IgD-negative memory B cell (primary cell): ENCODE measurements at regions not wholly inside any gene's neighbourhood (a gene's known extent, or its start where the extent isn't known, plus 50 kb on each side); places are given as distances from the start of the nearest gene placed in this dataset.

ENCODE experiments used
- H3K27ac Mint-ChIP-seq, 3 donors: one replicate each; pipeline ENCODE4 v1.8.0; 2020 to 2022; ENCODE audit warnings: mild to moderate bottlenecking in 3 of 3, mixed read lengths in 3 of 3, moderate library complexity in 1 of 3
- H3K27me3 Mint-ChIP-seq: one replicate; pipeline ENCODE4 v1.8.0; 2021; ENCODE audit warnings: mixed read lengths
- H3K36me3 Mint-ChIP-seq: one replicate; pipeline ENCODE4 v1.8.0; 2020; ENCODE audit warnings: mild to moderate bottlenecking, mixed read lengths
- H3K4me1 Mint-ChIP-seq, 3 donors: one replicate each; pipeline ENCODE4 v1.8.0; 2020 to 2022; ENCODE audit warnings: mixed read lengths in 3 of 3, mild to moderate bottlenecking in 1 of 3
- H3K4me3 Mint-ChIP-seq, 4 donors: one replicate each; pipeline ENCODE4 v1.8.0; 2020 to 2022; ENCODE audit warnings: mild to moderate bottlenecking in 4 of 4, mixed read lengths in 4 of 4, moderate library complexity in 3 of 4
- H3K9me3 Mint-ChIP-seq, 3 donors: one replicate each; pipeline ENCODE4 v1.8.0; 2020 to 2021; ENCODE audit warnings: mixed read lengths in 3 of 3, mild to moderate bottlenecking in 1 of 3

GRCh38 chrX:39672405-39672804, 425.4 kb downstream of the BCOR start:
- Mint-ChIP-seq H3K27ac (no peak overlapping the region), H3K4me1 (no peaks in the 10 kb centered on the region), H3K27me3 (peaks cover 27% of the 10 kb centered on the region), H3K36me3 (peaks cover 2% of the 10 kb centered on the region), H3K4me3 (no peak overlapping the region), H3K9me3 (peaks cover 0 to 4% (median 0%) of the 10 kb centered on the region in 3 donors)

- no peak overlapping the region for H3K4me3 Mint-ChIP-seq
- H3K4me1 Mint-ChIP-seq: no peaks in the 10 kb centered on the region
- peaks cover 0 to 4% (median 0%) of the 10 kb centered on the region in 3 donors for H3K9me3 Mint-ChIP-seq
- no peak overlapping the region for H3K27ac Mint-ChIP-seq
- H3K27me3 Mint-ChIP-seq: peaks cover 15% of the 10 kb centered on the region
- peaks cover 2% of the 10 kb centered on the region for H3K36me3 Mint-ChIP-seq
Observed at GRCh38 chrX:39674490-39675161, 423.1 kb downstream of the BCOR start.

- Mint-ChIP-seq H3K27me3 (peaks cover 15% of the 10 kb centered on the region), H3K36me3 (peaks cover 2% of the 10 kb centered on the region), H3K4me1 (no peaks in the 10 kb centered on the region), H3K9me3 (peaks cover 0 to 4% (median 0%) of the 10 kb centered on the region in 3 donors), H3K27ac (no peak overlapping the region), H3K4me3 (no peak overlapping the region)
Observed at GRCh38 chrX:39675162-39675553, 422.6 kb downstream of the BCOR start.

- Mint-ChIP-seq H3K9me3 (peaks cover 0 to 4% (median 0%) of the 10 kb centered on the region in 3 donors), H3K4me3 (no peak overlapping the region), H3K27ac (peak overlapping the region in 1 of 3 donors; percentile 50), H3K36me3 (peaks cover 2% of the 10 kb centered on the region), H3K4me1 (no peaks in the 10 kb centered on the region), H3K27me3 (peaks cover 15% of the 10 kb centered on the region)
Observed at GRCh38 chrX:39675619-39676018, 422.1 kb downstream of the BCOR start.

GRCh38 chrX:39676434-39676833, 421.3 kb downstream of the BCOR start:
- H3K4me3 Mint-ChIP-seq: no peak overlapping the region

GRCh38 chrX:39677585-39677977, 420.2 kb downstream of the BCOR start:
- Mint-ChIP-seq H3K4me3 (no peak overlapping the region), H3K9me3 (peaks cover 0 to 2% (median 0%) of the 10 kb centered on the region in 3 donors), H3K27me3 (peaks cover 6% of the 10 kb centered on the region), H3K27ac (no peak overlapping the region), H3K4me1 (no peaks in the 10 kb centered on the region), H3K36me3 (no peaks in the 10 kb centered on the region)

More at GRCh38 chrX:39676434-39676833, 421.3 kb downstream of the BCOR start:
- Mint-ChIP-seq H3K36me3 (peaks cover 2% of the 10 kb centered on the region), H3K27me3 (peaks cover 15% of the 10 kb centered on the region), H3K27ac (peak overlapping the region in 1 of 3 donors; percentile 50), H3K4me1 (no peaks in the 10 kb centered on the region), H3K9me3 (peaks cover 0 to 4% (median 0%) of the 10 kb centered on the region in 3 donors)

- Mint-ChIP-seq H3K27ac (no peak overlapping the region), H3K4me3 (no peak overlapping the region), H3K4me1 (peaks cover 0 to 3% (median 0%) of the 10 kb centered on the region in 3 donors), H3K27me3 (peaks cover 6% of the 10 kb centered on the region), H3K9me3 (peaks cover 0 to 4% (median 2%) of the 10 kb centered on the region in 3 donors), H3K36me3 (no peaks in the 10 kb centered on the region)
Observed at GRCh38 chrX:39677978-39678791, 419.6 kb downstream of the BCOR start.

DNA sequence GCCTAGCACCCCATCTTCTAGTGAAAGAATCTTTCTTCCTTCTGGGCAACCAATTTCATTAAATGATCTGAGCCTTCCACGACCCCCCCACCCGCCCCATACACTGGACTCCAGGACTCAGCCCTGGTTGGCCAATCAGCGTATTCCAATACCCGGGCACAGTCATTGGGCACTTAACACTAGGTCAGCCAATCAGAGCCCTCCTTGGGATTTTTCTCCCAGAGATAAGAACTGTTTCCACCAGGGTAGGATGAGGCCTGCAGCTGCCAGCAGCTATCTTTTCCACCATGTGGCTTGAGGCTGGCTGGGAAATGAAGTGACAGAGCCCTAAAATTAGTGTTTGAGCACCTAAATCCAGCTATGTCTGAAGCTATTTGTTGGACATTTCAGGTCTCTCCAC, 418.8 kb downstream of the BCOR start:
- peaks cover 0 to 3% (median 0%) of the 10 kb centered on the region in 3 donors for H3K4me1 Mint-ChIP-seq
- no peak overlapping the region for H3K27ac Mint-ChIP-seq
- H3K9me3 Mint-ChIP-seq: peaks cover 0 to 4% (median 1%) of the 10 kb centered on the region in 3 donors
- H3K4me3 Mint-ChIP-seq: no peak overlapping the region
- H3K36me3 Mint-ChIP-seq: no peaks in the 10 kb centered on the region
- peaks cover 7% of the 10 kb centered on the region for H3K27me3 Mint-ChIP-seq

DNA sequence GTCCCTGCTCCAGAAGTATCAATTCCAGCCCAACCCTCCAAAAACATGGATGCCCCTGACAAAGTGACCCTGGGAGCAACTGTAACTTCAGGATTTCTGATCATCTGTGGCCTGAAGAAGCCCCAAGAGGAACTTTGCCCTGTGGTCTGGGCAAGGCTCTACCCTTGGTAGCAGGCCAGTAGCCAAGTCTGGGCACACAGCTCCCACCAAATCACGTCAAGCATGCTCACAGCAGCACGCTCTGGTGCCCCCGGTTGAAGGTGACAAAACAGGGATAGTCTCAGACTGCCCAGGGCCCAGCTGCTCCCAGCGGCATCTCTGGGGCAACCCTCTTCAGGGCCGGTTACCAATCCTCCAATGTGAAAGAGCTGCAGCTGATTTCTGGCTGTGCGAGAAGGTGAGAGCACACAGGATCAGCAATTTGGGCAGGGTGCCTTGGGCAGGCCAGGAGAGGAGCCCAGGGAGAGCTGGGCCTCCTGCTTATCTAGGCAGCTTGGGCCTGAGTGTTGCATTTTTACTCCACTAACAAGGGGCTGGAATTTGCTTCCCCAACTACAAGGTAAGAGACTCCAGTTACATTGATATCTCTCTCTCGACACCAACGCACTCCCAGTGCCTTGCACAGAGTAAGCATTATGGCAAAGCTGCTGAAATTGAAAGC, 418.1 kb downstream of the BCOR start:
- Mint-ChIP-seq H3K4me3 (no peak overlapping the region), H3K27me3 (peaks cover 8% of the 10 kb centered on the region), H3K4me1 (peaks cover 0 to 3% (median 0%) of the 10 kb centered on the region in 3 donors), H3K27ac (no peak overlapping the region), H3K36me3 (no peaks in the 10 kb centered on the region), H3K9me3 (peaks cover under 1 to 4% (median 1%) of the 10 kb centered on the region in 3 donors)

DNA sequence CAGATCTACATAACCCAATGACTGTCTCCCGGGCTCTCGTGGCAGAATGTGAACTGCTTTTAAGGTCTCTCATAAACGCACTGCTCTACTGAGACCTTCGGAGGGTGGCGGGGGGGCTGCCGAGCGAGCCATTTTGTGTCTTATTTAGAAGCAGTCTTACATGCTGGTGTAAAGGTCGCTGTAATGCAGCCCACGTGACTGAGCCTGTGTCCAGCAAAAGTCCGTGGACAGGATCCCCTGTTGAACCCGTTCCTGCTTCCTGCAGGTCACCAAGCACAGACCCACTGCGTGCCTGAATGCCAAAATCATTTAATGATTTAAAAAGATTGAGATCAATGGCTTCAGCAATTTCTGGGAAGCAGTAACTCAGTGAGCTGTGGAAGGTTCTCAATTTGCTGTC, 415.9 kb downstream of the BCOR start:
- Mint-ChIP-seq H3K36me3 (no peaks in the 10 kb centered on the region), H3K27me3 (peaks cover 16% of the 10 kb centered on the region), H3K4me3 (peak overlapping the region in 1 of 4 donors; percentile 18), H3K27ac (no peak overlapping the region), H3K9me3 (peaks cover 1 to 4% (median 3%) of the 10 kb centered on the region in 3 donors), H3K4me1 (peaks cover 0 to 3% (median 0%) of the 10 kb centered on the region in 3 donors)

GRCh38 chrX:39682778-39683177, 415.0 kb downstream of the BCOR start:
- Mint-ChIP-seq H3K9me3 (peaks cover 1 to 4% (median 3%) of the 10 kb centered on the region in 3 donors), H3K36me3 (no peaks in the 10 kb centered on the region), H3K27ac (no peak overlapping the region), H3K4me3 (peak overlapping the region in 1 of 4 donors; percentile 29), H3K4me1 (peaks cover 0 to 3% (median 0%) of the 10 kb centered on the region in 3 donors), H3K27me3 (peaks cover 16% of the 10 kb centered on the region)

GRCh38 chrX:39688219-39688575, 409.6 kb downstream of the BCOR start:
- Mint-ChIP-seq H3K27ac (no peak overlapping the region), H3K27me3 (peaks cover 35% of the 10 kb centered on the region), H3K4me1 (no peaks in the 10 kb centered on the region), H3K4me3 (no peak overlapping the region), H3K9me3 (peaks cover under 1 to 3% (median 3%) of the 10 kb centered on the region in 3 donors), H3K36me3 (no peaks in the 10 kb centered on the region)

- no peak overlapping the region for H3K27ac Mint-ChIP-seq
- peaks cover 35% of the 10 kb centered on the region for H3K27me3 Mint-ChIP-seq
- no peaks in the 10 kb centered on the region for H3K36me3 Mint-ChIP-seq
- H3K4me1 Mint-ChIP-seq: no peaks in the 10 kb centered on the region
- H3K4me3 Mint-ChIP-seq: no peak overlapping the region
- H3K9me3 Mint-ChIP-seq: peaks cover 0 to 3% (median 3%) of the 10 kb centered on the region in 3 donors
Observed at GRCh38 chrX:39688576-39689375, 409.0 kb downstream of the BCOR start.

- H3K36me3 Mint-ChIP-seq: no peaks in the 10 kb centered on the region
- no peaks in the 10 kb centered on the region for H3K4me1 Mint-ChIP-seq
- no peak overlapping the region for H3K27ac Mint-ChIP-seq
- peak overlapping the region in 1 of 4 donors; percentile 45 for H3K4me3 Mint-ChIP-seq
- peaks cover 32% of the 10 kb centered on the region for H3K27me3 Mint-ChIP-seq
- peaks cover 0 to 3% (median 3%) of the 10 kb centered on the region in 3 donors for H3K9me3 Mint-ChIP-seq
Observed at GRCh38 chrX:39689376-39690104, 408.2 kb downstream of the BCOR start.
